MM.1S (cell line): ENCODE measurements at regions not wholly inside any gene's neighbourhood (a gene's known extent, or its start where the extent isn't known, plus 50 kb on each side); places are given as distances from the start of the nearest gene placed in this dataset.

ENCODE experiments used
- DNase-seq: peaks from one replicate; pipeline ENCODE4 v3.0.0-alpha.2; 2015
- H2AFZ ChIP-seq: fragments of 300-600 bp; sonication (generic); 2 replicates; pipeline ENCODE4 v1.6.0; 2016; ENCODE audit warnings: antibody characterized with exemption, low read length
- H3F3A ChIP-seq: fragments of 300-600 bp; sonication (generic); 2 replicates; pipeline ENCODE4 v1.6.1; 2016; ENCODE audit warnings: mild to moderate bottlenecking, antibody characterized with exemption, low read length, moderate library complexity, mixed read lengths; ENCODE audit not compliant: insufficient read depth
- H3K27ac ChIP-seq: fragments of 300-600 bp; sonication (generic); 2 replicates; pipeline ENCODE4 v1.5.1; 2016; ENCODE audit warnings: mild to moderate bottlenecking, low read length
- H3K27me3 ChIP-seq: fragments of 300-600 bp; sonication (generic); replicated peaks from 2 replicates; pipeline ENCODE4 v1.6.0; 2016; ENCODE audit warnings: low read length; ENCODE audit not compliant: insufficient read depth
- H3K36me3 ChIP-seq: fragments of 300-600 bp; sonication (generic); replicated peaks from 2 replicates; pipeline ENCODE4 v1.6.1; 2016; ENCODE audit warnings: mild to moderate bottlenecking, low read length, mixed read lengths; ENCODE audit not compliant: insufficient read depth
- H3K4me1 ChIP-seq: fragments of 300-600 bp; sonication (generic); 2 replicates; pipeline ENCODE4 v1.6.1; 2016; ENCODE audit warnings: low read length, mixed read lengths
- H3K4me2 ChIP-seq: fragments of 300-600 bp; sonication (generic); 2 replicates; pipeline ENCODE4 v1.6.0; 2016; ENCODE audit warnings: low read depth, low read length
- H3K4me3 ChIP-seq: fragments of 300-600 bp; sonication (generic); 2 replicates; pipeline ENCODE4 v1.5.1; 2016; ENCODE audit warnings: low read length, mixed read lengths
- H3K79me2 ChIP-seq: fragments of 300-600 bp; sonication (generic); 2 replicates; pipeline ENCODE4 v1.6.1; 2016; ENCODE audit warnings: mixed run types, low read length, mixed read lengths
- H3K9ac ChIP-seq: fragments of 300-600 bp; sonication (generic); 2 replicates; pipeline ENCODE4 v1.6.1; 2016; ENCODE audit warnings: low read length, mixed read lengths
- H3K9me2 ChIP-seq: fragments of 300-600 bp; sonication (generic); replicated peaks from 2 replicates; pipeline ENCODE4 v1.6.1; 2016; ENCODE audit warnings: mild to moderate bottlenecking, low read length, mixed read lengths; ENCODE audit not compliant: insufficient read depth
- H3K9me3 ChIP-seq: fragments of 300-600 bp; sonication (generic); replicated peaks from 2 replicates; pipeline ENCODE4 v1.6.1; 2016; ENCODE audit warnings: mild to moderate bottlenecking, low read length, mixed read lengths; ENCODE audit not compliant: insufficient read depth
- H4K20me1 ChIP-seq: fragments of 300-600 bp; sonication (generic); 2 replicates; pipeline ENCODE4 v1.6.1; 2016; ENCODE audit warnings: mild to moderate bottlenecking, low read length, moderate library complexity, mixed read lengths; ENCODE audit not compliant: insufficient read depth
- CTCF ChIP-seq: fragments of 300-600 bp; sonication (generic); IDR thresholded peaks from 2 replicates; pipeline ENCODE4 v1.5.1; 2016; ENCODE audit warnings: antibody characterized with exemption, low read length, mixed read lengths
- EZH2 ChIP-seq: fragments of 300-600 bp; sonication (generic); optimal IDR thresholded peaks from 2 replicates; pipeline ENCODE3; 2017; ENCODE audit warnings: low read depth, mild to moderate bottlenecking, antibody characterized with exemption, low read length, mixed read lengths
- EZH2phosphoT487 ChIP-seq: fragments of 300-600 bp; sonication (generic); IDR thresholded peaks from 2 replicates; pipeline ENCODE4 v1.6.1; 2018; ENCODE audit warnings: antibody characterized with exemption, low read length

DNA sequence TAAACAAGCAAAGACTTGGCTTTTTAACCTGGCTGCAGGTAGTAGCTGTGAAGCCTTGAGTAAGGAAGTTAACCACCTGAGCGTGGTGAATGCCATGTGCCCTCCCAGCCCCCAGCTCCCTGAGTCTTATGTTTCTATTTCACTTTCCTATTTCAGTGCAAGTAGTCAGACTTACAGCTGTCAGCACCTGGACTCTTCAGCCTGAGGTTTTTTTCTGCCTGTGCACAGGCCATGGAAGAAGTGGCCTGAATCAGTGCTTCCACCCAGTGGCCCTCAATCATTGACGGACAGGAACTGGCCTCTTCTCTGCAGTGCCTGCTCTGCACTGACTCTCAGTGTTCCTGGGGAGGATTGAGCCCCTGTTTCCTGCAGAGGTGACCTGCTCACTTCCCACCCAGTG, 796.4 kb downstream of the MED13L start:
- Histone ChIP-seq H3K27ac (no peak overlapping the region), H4K20me1 (no peaks in the 10 kb centered on the region)

DNA sequence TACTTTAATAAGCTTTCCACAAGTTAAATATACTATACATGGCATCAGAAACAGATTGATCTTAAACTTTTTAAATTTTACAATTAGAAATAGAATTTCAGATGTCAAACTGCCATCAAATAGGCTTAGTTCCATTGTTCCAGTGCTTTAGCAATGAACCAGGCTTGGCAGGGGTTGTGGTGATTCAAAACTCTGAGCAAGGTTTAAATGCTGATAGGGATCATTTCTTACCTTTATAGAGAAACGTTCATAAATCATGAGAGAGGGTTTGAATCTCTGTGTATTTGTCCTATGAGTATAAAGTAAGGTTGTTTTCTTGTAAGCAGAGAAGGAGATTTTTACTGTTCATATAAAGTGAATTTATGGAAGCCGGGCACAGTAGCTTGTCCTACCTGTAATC, 794.5 kb upstream of the TBX3 start:
- Histone ChIP-seq H3K9ac (no peak overlapping the region), H3K4me2 (no peak overlapping the region), H3F3A (no peaks in the 10 kb centered on the region), H3K9me2 (no peaks in the 10 kb centered on the region), H3K4me1 (0 out of 2 replicates have a peak, but pooled peaks cover 3% of the 10 kb centered on the region), H3K27me3 (no peaks in the 10 kb centered on the region), H3K27ac (no peak overlapping the region), H4K20me1 (no peaks in the 10 kb centered on the region), H3K9me3 (no peaks in the 10 kb centered on the region), H2AFZ (no peak overlapping the region), H3K4me3 (no peak overlapping the region), H3K79me2 (no peaks in the 10 kb centered on the region), H3K36me3 (no peaks in the 10 kb centered on the region)
- no peak for DNase-seq
- TF ChIP-seq EZH2 (no peak), CTCF (no peak), EZH2phosphoT487 (no peak)

More for the DNA sequence above, 796.4 kb downstream of the MED13L start:
- no peak overlapping the region for H3K9ac ChIP-seq
- H3K4me2 ChIP-seq = 0 out of 2 replicates have a peak overlapping the region, but pooled peaks have one; percentile 24
- no peaks in the 10 kb centered on the region for H3K9me3 ChIP-seq
- TF ChIP-seq EZH2phosphoT487 (no peak), CTCF (peak; percentile 27)
- H2AFZ ChIP-seq = no peak overlapping the region
- H3K4me3 ChIP-seq = no peak overlapping the region
- H3K9me2 ChIP-seq = no peaks in the 10 kb centered on the region
- DNase-seq = peak; percentile 67
- H3K27me3 ChIP-seq = no peaks in the 10 kb centered on the region
- H3K79me2 ChIP-seq = no peaks in the 10 kb centered on the region
- H3F3A ChIP-seq = no peaks in the 10 kb centered on the region
- H3K36me3 ChIP-seq = no peaks in the 10 kb centered on the region
- H3K4me1 ChIP-seq = 0 out of 2 replicates have a peak, but pooled peaks cover 3% of the 10 kb centered on the region

DNA sequence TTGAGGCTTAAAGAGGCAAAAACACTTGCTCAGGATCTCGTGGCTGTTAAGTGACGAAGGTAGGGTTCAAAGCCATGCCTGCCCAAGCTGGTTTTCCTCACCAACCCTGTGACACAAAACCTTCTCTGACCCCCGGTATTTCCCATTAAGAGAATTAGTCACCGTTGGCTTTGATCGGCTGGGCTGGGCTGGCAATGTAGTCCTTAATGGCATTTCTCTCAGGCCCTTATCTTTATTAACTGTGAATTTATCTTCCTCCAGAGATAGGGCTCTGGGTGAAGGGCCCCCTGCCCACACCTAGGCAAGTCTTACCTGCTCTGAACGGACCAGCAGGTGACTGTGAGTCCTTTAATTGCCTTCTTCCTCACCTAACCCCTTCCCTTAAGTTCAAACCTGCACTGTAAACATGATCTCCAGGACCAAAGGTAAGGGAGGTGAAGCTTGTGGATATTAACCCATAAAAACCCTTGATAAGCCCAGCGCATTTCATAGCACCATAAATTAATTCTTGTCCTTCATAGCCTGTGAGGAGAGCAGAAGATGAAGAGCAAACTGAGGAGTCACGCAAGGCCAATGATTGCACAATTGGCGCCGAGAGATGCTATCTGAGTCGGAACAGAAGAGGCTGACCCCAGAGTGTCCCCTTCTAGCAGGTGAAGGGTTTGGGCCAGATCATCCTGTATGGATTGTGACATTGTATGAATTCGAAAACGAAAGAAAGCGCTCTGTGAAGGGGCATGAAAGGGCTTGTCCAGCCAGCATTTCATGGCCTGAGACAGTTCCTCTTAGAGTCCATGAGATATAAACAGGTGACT, 790.8 kb upstream of the TBX3 start:
- no peak overlapping the region for H3K4me2 ChIP-seq
- DNase-seq = no peak

More for the DNA sequence above, 790.8 kb upstream of the TBX3 start:
- no peaks in the 10 kb centered on the region for H3F3A ChIP-seq
- H4K20me1 ChIP-seq = no peaks in the 10 kb centered on the region
- no peak overlapping the region for H3K27ac ChIP-seq
- TF ChIP-seq EZH2phosphoT487 = no peak
- no peak for TF ChIP-seq CTCF
- no peak for TF ChIP-seq EZH2
- no peaks in the 10 kb centered on the region for H3K9me2 ChIP-seq
- no peaks in the 10 kb centered on the region for H3K27me3 ChIP-seq
- no peaks in the 10 kb centered on the region for H3K4me1 ChIP-seq
- H3K9me3 ChIP-seq = no peaks in the 10 kb centered on the region
- H3K79me2 ChIP-seq = no peaks in the 10 kb centered on the region
- H3K36me3 ChIP-seq = no peaks in the 10 kb centered on the region
- H3K4me3 ChIP-seq = no peak overlapping the region
- H3K9ac ChIP-seq = no peak overlapping the region
- no peak overlapping the region for H2AFZ ChIP-seq
